ENCODE measurements at regions not wholly inside any gene's neighbourhood (a gene's known extent, or its start where the extent isn't known, plus 50 kb on each side); places are given as distances from the start of the nearest gene placed in this dataset.

- no peak for DNase-seq (ENCODE audit: low spot score)
- in situ Hi-C loops (cut with HindIII; ENCODE audit: low sequenced_read_pairs), result no loop called here
These were observed 430.6 kb upstream of the TNP1 start for GRCh38 chr2:217290467-217290866.

- in situ Hi-C loops (cut with HindIII; ENCODE audit: low sequenced_read_pairs), result no loop called here
- no peak for DNase-seq (ENCODE audit: low spot score)
These were observed 430.0 kb upstream of the TNP1 start for GRCh38 chr2:217289907-217290280.

- no peak for DNase-seq (ENCODE audit: low spot score)
These were observed 429.5 kb upstream of the TNP1 start for GRCh38 chr2:217289177-217289906.

GRCh38 chr2:217288472-217289063, 428.7 kb upstream of the TNP1 start:
- in situ Hi-C loops (cut with HindIII; ENCODE audit: low sequenced_read_pairs), result no loop called here
- no peak for DNase-seq (ENCODE audit: low spot score)

More at GRCh38 chr2:217289177-217289906, 429.5 kb upstream of the TNP1 start:
- in situ Hi-C loops (cut with HindIII; ENCODE audit: low sequenced_read_pairs), result no loop called here

GRCh38 chr2:217286833-217287232, 427.0 kb upstream of the TNP1 start:
- no peak for DNase-seq (ENCODE audit: low spot score)
- in situ Hi-C loops (cut with HindIII; ENCODE audit: low sequenced_read_pairs), result no loop called here

GRCh38 chr2:217285926-217286325, 426.1 kb upstream of the TNP1 start:
- DNase-seq (ENCODE audit: low spot score), result no peak
- in situ Hi-C loops (cut with HindIII; ENCODE audit: low sequenced_read_pairs), result no loop called here

- in situ Hi-C loops (cut with HindIII; ENCODE audit: low sequenced_read_pairs), result no loop called here
- no peak for DNase-seq (ENCODE audit: low spot score)
These were observed 423.6 kb upstream of the TNP1 start for GRCh38 chr2:217283460-217283859.

- DNase-seq (ENCODE audit: low spot score), result no peak
- in situ Hi-C loops (cut with HindIII; ENCODE audit: low sequenced_read_pairs), result no loop called here
These were observed 422.7 kb upstream of the TNP1 start for GRCh38 chr2:217282531-217282930.

- DNase-seq (ENCODE audit: low spot score), result no peak
- in situ Hi-C loops (cut with HindIII; ENCODE audit: low sequenced_read_pairs), result no loop called here
These were observed 419.7 kb upstream of the TNP1 start for GRCh38 chr2:217279556-217279955.

- DNase-seq (ENCODE audit: low spot score), result no peak
- in situ Hi-C loops (cut with HindIII; ENCODE audit: low sequenced_read_pairs), result no loop called here
These were observed 419.3 kb upstream of the TNP1 start for GRCh38 chr2:217279140-217279539.

- no peak for DNase-seq (ENCODE audit: low spot score)
- in situ Hi-C loops (cut with HindIII; ENCODE audit: low sequenced_read_pairs), result no loop called here
These were observed 418.0 kb upstream of the TNP1 start for GRCh38 chr2:217277646-217278398.

GRCh38 chr2:217276433-217276832, 416.6 kb upstream of the TNP1 start:
- in situ Hi-C loops (cut with HindIII; ENCODE audit: low sequenced_read_pairs), result no loop called here
- no peak for DNase-seq (ENCODE audit: low spot score)

GRCh38 chr2:217275091-217275490, 415.2 kb upstream of the TNP1 start:
- DNase-seq (ENCODE audit: low spot score), result no peak
- in situ Hi-C loops (cut with HindIII; ENCODE audit: low sequenced_read_pairs), result no loop called here

GRCh38 chr2:217274578-217274977, 414.7 kb upstream of the TNP1 start:
- no peak for DNase-seq (ENCODE audit: low spot score)
- in situ Hi-C loops (cut with HindIII; ENCODE audit: low sequenced_read_pairs), result no loop called here

GRCh38 chr2:217273851-217274250, 414.0 kb upstream of the TNP1 start:
- in situ Hi-C loops (cut with HindIII; ENCODE audit: low sequenced_read_pairs), result no loop called here
- no peak for DNase-seq (ENCODE audit: low spot score)

GRCh38 chr2:217273162-217273561, 413.3 kb upstream of the TNP1 start:
- no peak for DNase-seq (ENCODE audit: low spot score)
- in situ Hi-C loops (cut with HindIII; ENCODE audit: low sequenced_read_pairs), result no loop called here

GRCh38 chr2:217271813-217272212, 411.9 kb upstream of the TNP1 start:
- in situ Hi-C loops (cut with HindIII; ENCODE audit: low sequenced_read_pairs), result no loop called here
- DNase-seq (ENCODE audit: low spot score), result no peak

- no peak for DNase-seq (ENCODE audit: low spot score)
- in situ Hi-C loops (cut with HindIII; ENCODE audit: low sequenced_read_pairs), result no loop called here
These were observed 410.7 kb upstream of the TNP1 start for GRCh38 chr2:217270485-217271121.

- no peak for DNase-seq (ENCODE audit: low spot score)
- in situ Hi-C loops (cut with HindIII; ENCODE audit: low sequenced_read_pairs), result no loop called here
These were observed 410.0 kb upstream of the TNP1 start for GRCh38 chr2:217269701-217270484.

All from G401 (cell line).